ENCODE measurements at regions not wholly inside any gene's neighbourhood (a gene's known extent, or its start where the extent isn't known, plus 50 kb on each side); places are given as distances from the start of the nearest gene placed in this dataset.
A peak's percentile ranks its signal among the peaks of the same experiment; 100 is the strongest.

- Histone ChIP-seq H3K9ac (no peak overlapping the region), H4K20me1 (ENCODE audit: insufficient read depth) (no peaks in the 10 kb centered on the region), H3K36me3 (replicated peaks in 1 of 2; ENCODE audit: control insufficient read depth in 1 of 2, insufficient read depth in 2 of 2, low read length in 1 of 2) (no peaks in the 10 kb centered on the region), H3K27ac (ENCODE audit: low read depth in 2 of 2, low read length in 1 of 2) (no peak overlapping the region), H3K4me3 (ENCODE audit: low read depth in 2 of 2, low read length in 1 of 2) (no peak overlapping the region), H3K4me2 (no peak overlapping the region), H3K27me3 (ENCODE audit: insufficient read depth) (peaks cover 26% of the 10 kb centered on the region), H3K79me2 (ENCODE audit: insufficient read depth) (no peaks in the 10 kb centered on the region), H3F3A (replicated peaks; ENCODE audit: insufficient read depth) (no peaks in the 10 kb centered on the region), H2AFZ (ENCODE audit: low read depth) (no peak overlapping the region), H3K9me3 (no peaks in the 10 kb centered on the region), H3K4me1 (ENCODE audit: control insufficient read depth in 1 of 2, insufficient read depth in 2 of 2, low read depth in 1 of 2, low read length in 1 of 2) (no peaks in the 10 kb centered on the region), H3K9me2 (no peaks in the 10 kb centered on the region)
- POLR2A ChIA-PET: no interaction called here
- CTCF ChIA-PET: interaction anchor here (1.0 kb wide), 1 partner anchor 30 kb away, joined by 4 read pairs; no protein-coding TSS in a partner anchor
- WGBS (ENCODE audit: low lambda C conversion rate): 3% methylated on average over 3 of the region's 3 CpGs
- TF ChIP-seq RFX5 (IDR thresholded peaks at IDR 0.05; ENCODE audit: low read length): no peak
- TF ChIP-seq REST (IDR thresholded peaks at IDR 0.05; ENCODE audit: low read depth, low read length): peak; percentile 88
- no peak for DNase-seq
These were observed 72.4 kb upstream of the IFNAR2 start for GRCh38 chr21:33157303-33157702.

- TF ChIP-seq TAF1 (IDR thresholded peaks at IDR 0.05; ENCODE audit: borderline replicate concordance, low read depth, low read length) (no peak), CHD2 (IDR thresholded peaks at IDR 0.05; ENCODE audit: low read length, partially characterized antibody) (no peak), NRF1 (IDR thresholded peaks at IDR 0.05; ENCODE audit: low read depth, low read length) (no peak), RFX5 (IDR thresholded peaks at IDR 0.05; ENCODE audit: low read length) (no peak), GABPA (IDR thresholded peaks at IDR 0.05; ENCODE audit: low read depth) (no peak), GATA2 (CRISPR knock-in tag; IDR thresholded peaks at IDR 0.05) (no peak), MAX (IDR thresholded peaks at IDR 0.05; ENCODE audit: low read depth) (no peak), EP300 (IDR thresholded peaks at IDR 0.05; ENCODE audit: borderline replicate concordance in 1 of 2, low read depth in 1 of 2, low read length in 1 of 2) (no peak), ZBTB33 (IDR thresholded peaks at IDR 0.05; ENCODE audit: borderline replicate concordance, low read depth) (no peak), FOXM1 (IDR thresholded peaks at IDR 0.05; ENCODE audit: low read depth) (no peak), EZH2phosphoT487 (IDR thresholded peaks at IDR 0.05; ENCODE audit: borderline replicate concordance, low read depth) (no peak), MXI1 (IDR thresholded peaks at IDR 0.05; ENCODE audit: low read depth, low read length) (no peak), SMC3 (IDR thresholded peaks at IDR 0.05; ENCODE audit: low read depth, low read length) (no peak), JUND (IDR thresholded peaks at IDR 0.05) (no peak), FOSL2 (IDR thresholded peaks at IDR 0.05; ENCODE audit: borderline replicate concordance, low read depth) (no peak), SIN3A (IDR thresholded peaks at IDR 0.05; ENCODE audit: borderline replicate concordance, low read depth, low read length) (no peak), PBX3 (IDR thresholded peaks at IDR 0.05) (no peak), MEF2A (IDR thresholded peaks at IDR 0.05; ENCODE audit: borderline replicate concordance, low read depth) (no peak), TCF12 (IDR thresholded peaks at IDR 0.05) (no peak)
- H3K9me2 ChIP-seq: no peaks in the 10 kb centered on the region
- POLR2A ChIA-PET: no interaction called here
- no peak overlapping the region for H3K9ac ChIP-seq
- no peak overlapping the region for H3K27ac ChIP-seq (ENCODE audit: low read depth in 2 of 2, low read length in 1 of 2)
- no peaks in the 10 kb centered on the region for H3K9me3 ChIP-seq
- no peaks in the 10 kb centered on the region for H3F3A ChIP-seq (replicated peaks; ENCODE audit: insufficient read depth)
- H2AFZ ChIP-seq (ENCODE audit: low read depth): no peak overlapping the region
- H3K4me2 ChIP-seq: no peak overlapping the region
- DNase-seq: no peak
- no peaks in the 10 kb centered on the region for H3K79me2 ChIP-seq (ENCODE audit: insufficient read depth)
- H3K27me3 ChIP-seq (ENCODE audit: insufficient read depth): peaks cover 31% of the 10 kb centered on the region
- no peak overlapping the region for H3K4me3 ChIP-seq (ENCODE audit: low read depth in 2 of 2, low read length in 1 of 2)
- no peaks in the 10 kb centered on the region for H3K4me1 ChIP-seq (ENCODE audit: control insufficient read depth in 1 of 2, insufficient read depth in 2 of 2, low read depth in 1 of 2, low read length in 1 of 2)
- H3K36me3 ChIP-seq (replicated peaks in 1 of 2; ENCODE audit: control insufficient read depth in 1 of 2, insufficient read depth in 2 of 2, low read length in 1 of 2): no peaks in the 10 kb centered on the region
- no peaks in the 10 kb centered on the region for H4K20me1 ChIP-seq (ENCODE audit: insufficient read depth)
- CTCF ChIA-PET: no interaction called here
- WGBS (ENCODE audit: low lambda C conversion rate): 0% methylated on average over 1 of the region's 1 CpG
These were observed 71.1 kb upstream of the IFNAR2 start for GRCh38 chr21:33158654-33159053.
